GM12878 (cell line): ENCODE measurements at regions not wholly inside any gene's neighbourhood (a gene's known extent, or its start where the extent isn't known, plus 50 kb on each side); places are given as distances from the start of the nearest gene placed in this dataset.

ENCODE experiments used
- ATAC-seq: fragments of 200-7000 bp; cut with Tn5 transposase; 3 replicates; pipeline ENCODE4 v1.9.1; 2020; ENCODE audit warnings: mild to moderate bottlenecking, moderate library complexity
- BruUV-seq: library from RNA; stranded (reverse); fragments of 400-500 nt; replicated peaks from 2 replicates; lab custom pipeline; 2021; lab: Mats Ljungman, UMichigan
- CTCF ChIA-PET: fragments of 300-600 bp; sonication (Branson Sonifier 250); formaldehyde crosslinking; extraction: SDS; loops from one replicate; lab custom pipeline; 2021; ENCODE audit warnings: inconsistent platforms; lab: Yijun Ruan, JAX
- POLR2A ChIA-PET: fragments of 350-600 bp; formaldehyde crosslinking; extraction: SDS; loops from one replicate; lab custom pipeline; 2021; ENCODE audit warnings: inconsistent platforms; lab: Charles Lee
- RAD21 ChIA-PET: fragments of 300-600 bp; sonication (Branson Sonifier 250); formaldehyde crosslinking; loops from one replicate; lab custom pipeline; 2023; ENCODE audit warnings: antibody characterized with exemption; ENCODE audit not compliant: unreplicated experiment; lab: Charles Lee
- SMC1A ChIA-PET: fragments of 300-600 bp; sonication (Branson Sonifier 250); formaldehyde crosslinking; loops from one replicate; lab custom pipeline; 2023; ENCODE audit not compliant: unreplicated experiment, uncharacterized antibody; lab: Charles Lee
- DNase-seq: peaks from one replicate; pipeline ENCODE4 v3.0.0-alpha.2; 2011; ENCODE audit warnings: low read depth, low spot score
- FAIRE-seq: peaks from 3 replicates; lab custom pipeline; 2011; peaks lifted over from hg19 to GRCh38; lab: Jason Lieb, UNC
- H2AFZ ChIP-seq: 2 replicates; pipeline ENCODE4 v1.6.0; 2011; ENCODE audit warnings: low read depth, low read length, control low read depth; ENCODE audit not compliant: control insufficient read depth
- H3K27ac ChIP-seq: 2 replicates; pipeline ENCODE4 v1.5.1; 2011; ENCODE audit warnings: control low read depth; ENCODE audit not compliant: control insufficient read depth, insufficient read depth
- H3K27me3 ChIP-seq, 2 experiments: replicated peaks in 1 of 2; 2 replicates each; pipeline versions ENCODE4 v1.6.0 to v1.6.1; 2011; ENCODE audit warnings: low read length in 1 of 2; ENCODE audit not compliant: control insufficient read depth in 2 of 2, insufficient read depth in 2 of 2
- H3K36me3 ChIP-seq, 2 experiments: 2 replicates each; pipeline ENCODE4 v1.5.1; 2011; ENCODE audit warnings: low read length in 1 of 2; ENCODE audit not compliant: control insufficient read depth in 2 of 2, insufficient read depth in 2 of 2
- H3K4me1 ChIP-seq: 2 replicates; pipeline ENCODE4 v1.6.1; 2011; ENCODE audit warnings: mild to moderate bottlenecking, low read length, moderate library complexity, mixed read lengths; ENCODE audit not compliant: control insufficient read depth, insufficient read depth
- H3K4me2 ChIP-seq: 2 replicates; pipeline ENCODE4 v1.6.0; 2011; ENCODE audit warnings: control low read depth; ENCODE audit not compliant: control insufficient read depth, insufficient read depth
- H3K4me3 ChIP-seq: fragments of 200-600 bp; sonication (generic); 2 replicates; pipeline ENCODE4 v1.5.1; 2016
- H3K79me2 ChIP-seq: 2 replicates; pipeline ENCODE4 v1.6.0; 2011; ENCODE audit warnings: low read length; ENCODE audit not compliant: control insufficient read depth, insufficient read depth
- H3K9ac ChIP-seq: 2 replicates; pipeline ENCODE4 v1.8.0; 2011; ENCODE audit warnings: low read length, control low read depth, mixed read lengths; ENCODE audit not compliant: control insufficient read depth, insufficient read depth
- H3K9me3 ChIP-seq: replicated peaks from 3 replicates; pipeline ENCODE4 v1.5.1; 2011; ENCODE audit warnings: mild to moderate bottlenecking, low read length; ENCODE audit not compliant: control insufficient read depth, insufficient read depth
- H4K20me1 ChIP-seq: 2 replicates; pipeline ENCODE4 v1.6.0; 2011; ENCODE audit not compliant: control insufficient read depth, insufficient read depth
- BACH1 ChIP-seq: fragments of 450-650 bp; IDR thresholded peaks from 2 replicates; pipeline ENCODE4 v1.6.1; 2017; ENCODE audit warnings: mild to moderate bottlenecking, borderline replicate concordance
- E2F8 ChIP-seq: fragments of 450-650 bp; IDR thresholded peaks from 2 replicates; pipeline ENCODE4 v1.6.1; 2018; ENCODE audit warnings: mild to moderate bottlenecking, low read depth, moderate library complexity; ENCODE audit not compliant: partially characterized antibody
- YBX1 ChIP-seq: fragments of 450-650 bp; IDR thresholded peaks from 2 replicates; pipeline ENCODE4 v1.6.1; 2016; ENCODE audit warnings: antibody characterized with exemption
- WGBS: methylation state at CpG from one replicate; pipeline ENCODE4 v1.1.6; 2016; ENCODE audit warnings: low lambda C conversion rate; ENCODE audit not compliant: insufficient replicate concordance, insufficient coverage; ENCODE audit errors: missing lambda C conversion rate; 5-methylcytosine and 5-hydroxymethylcytosine counted together
- in situ Hi-C: fragments of 300-500 bp; cut with MboI; formaldehyde crosslinking; loops from 9 replicates; pipeline ENCODE4 v1.14.3; 2018; ENCODE audit warnings: mixed read lengths
- intact Hi-C: fragments of 100-400 bp; cut with micrococcal nuclease; formaldehyde crosslinking; loops from one replicate; pipeline ENCODE4 v1.14.2; 2022; ENCODE audit not compliant: unreplicated experiment

DNA sequence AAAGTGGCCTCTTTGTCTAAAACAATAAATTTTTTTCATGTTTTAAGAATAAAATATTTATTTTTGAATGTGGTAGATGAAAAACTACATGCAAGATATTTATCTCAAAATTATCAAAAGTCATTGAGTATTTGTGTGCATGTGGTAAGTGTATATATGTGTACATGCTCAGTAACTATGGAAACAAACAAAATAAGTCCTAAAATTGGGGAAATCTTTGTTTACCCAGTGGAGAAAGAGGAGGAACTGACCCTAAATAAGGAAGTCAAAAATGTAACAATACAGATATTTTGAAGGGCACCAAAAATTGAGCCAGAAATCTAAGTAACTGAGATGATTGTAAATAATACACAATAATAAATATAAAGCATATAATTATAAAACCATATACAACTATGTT lies 639.2 kb downstream of the MAFB start:
- Histone ChIP-seq H3K79me2 (no peaks in the 10 kb centered on the region), H3K27me3 (no peaks in the 10 kb centered on the region), H2AFZ (no peak overlapping the region), H3K9ac (no peak overlapping the region), H3K4me1 (no peaks in the 10 kb centered on the region), H3K9me3 (no peaks in the 10 kb centered on the region), H4K20me1 (no peaks in the 10 kb centered on the region), H3K4me2 (no peak overlapping the region), H3K4me3 (no peak overlapping the region)
- RAD21 ChIA-PET = no interaction called here
- SMC1A ChIA-PET = no interaction called here
- CTCF ChIA-PET = no interaction called here
- no peak for DNase-seq
- in situ Hi-C loops (no loop called here), intact Hi-C loops (no loop called here)
- BruUV-seq = no TSS peak
- ATAC-seq = no peak
- FAIRE-seq = no peak
- no peak for TF ChIP-seq BACH1
- TF ChIP-seq, all 136 proteins: peak for 0
- POLR2A ChIA-PET = no interaction called here
- H3K36me3 ChIP-seq = no peaks in the 10 kb centered on the region
- no peak overlapping the region for H3K27ac ChIP-seq

- ChIA-PET RAD21 (no interaction called here), SMC1A (no interaction called here), CTCF (no interaction called here), POLR2A (no interaction called here)
- Histone ChIP-seq H3K27ac (no peak overlapping the region), H3K4me1 (no peaks in the 10 kb centered on the region), H2AFZ (no peak overlapping the region), H4K20me1 (no peaks in the 10 kb centered on the region), H3K9ac (no peak overlapping the region), H3K4me2 (no peak overlapping the region), H3K79me2 (no peaks in the 10 kb centered on the region), H3K36me3 (no peaks in the 10 kb centered on the region), H3K27me3 (no peaks in the 10 kb centered on the region), H3K4me3 (no peak overlapping the region), H3K9me3 (no peaks in the 10 kb centered on the region)
- no peak for TF ChIP-seq E2F8
- TF ChIP-seq YBX1 = no peak
- ATAC-seq = no peak
- in situ Hi-C loops = no loop called here
- WGBS = 6% methylated on average over 2 of the region's 2 CpGs
- no peak for FAIRE-seq
- BruUV-seq = no TSS peak
- no peak for DNase-seq
- intact Hi-C loops = no loop called here
Observed at GRCh38 chr20:40046703-40047102, 642.3 kb downstream of the MAFB start.
